Fibroblast of villous mesenchyme (primary cell): ENCODE measurements at regions not wholly inside any gene's neighbourhood (a gene's known extent, or its start where the extent isn't known, plus 50 kb on each side); places are given as distances from the start of the nearest gene placed in this dataset.
A peak's percentile ranks its signal among the peaks of the same experiment; 100 is the strongest.

Source experiments
- DNase-seq: peaks from one replicate; pipeline ENCODE4 v3.0.0-alpha.2; 2010; ENCODE audit warnings: low read depth
- H3K4me3 ChIP-seq: 2 replicates; pipeline ENCODE4 v1.5.1; 2011; ENCODE audit warnings: low read depth, mild to moderate bottlenecking, low read length
- CTCF ChIP-seq: IDR thresholded peaks from 2 replicates; pipeline ENCODE4 v1.5.1; 2012; ENCODE audit warnings: low read depth, mild to moderate bottlenecking, low read length; ENCODE audit not compliant: insufficient read depth

DNA sequence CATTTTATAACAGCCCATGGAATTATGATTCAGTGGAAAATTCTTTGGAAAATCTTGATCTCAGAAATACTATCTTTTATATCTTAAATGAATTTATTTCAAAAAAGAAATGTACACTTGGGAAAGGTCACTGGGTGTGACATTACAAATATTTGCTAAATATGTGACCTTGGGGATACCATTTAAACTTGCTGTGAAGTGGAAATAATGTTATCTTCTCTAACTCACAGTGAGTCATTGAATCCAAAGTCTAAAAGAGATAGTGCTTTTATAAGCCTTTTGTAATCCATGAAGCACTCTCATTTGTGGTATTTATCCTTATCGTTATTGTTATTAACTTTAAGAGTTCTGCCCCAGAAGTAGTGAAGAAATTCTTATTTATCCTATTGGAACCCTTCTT lies 289.8 kb upstream of the SEMA6D start:
- no peak for DNase-seq
- no peak overlapping the region for H3K4me3 ChIP-seq
- no peak for TF ChIP-seq CTCF

DNA sequence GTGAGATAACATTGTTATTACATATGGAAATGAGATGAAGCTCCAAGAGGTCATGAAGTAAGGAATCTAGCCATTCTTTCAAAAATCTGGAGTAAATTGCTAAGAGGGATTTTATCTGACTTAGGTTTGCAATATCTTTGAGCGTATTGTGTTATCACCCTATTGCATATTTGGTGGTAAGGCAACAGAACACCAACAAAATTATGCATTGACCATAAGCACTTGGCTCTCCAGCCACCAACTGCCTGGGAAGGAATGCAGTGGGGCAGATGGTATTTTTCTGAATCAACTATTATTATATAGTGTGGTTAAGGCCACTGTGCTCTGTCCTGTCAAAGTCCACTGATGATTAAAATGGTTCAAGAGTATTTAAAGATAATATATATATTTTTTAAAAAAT lies 287.9 kb upstream of the SEMA6D start:
- no peak for TF ChIP-seq CTCF
- H3K4me3 ChIP-seq, result no peak overlapping the region
- peak; percentile 34 for DNase-seq

DNA sequence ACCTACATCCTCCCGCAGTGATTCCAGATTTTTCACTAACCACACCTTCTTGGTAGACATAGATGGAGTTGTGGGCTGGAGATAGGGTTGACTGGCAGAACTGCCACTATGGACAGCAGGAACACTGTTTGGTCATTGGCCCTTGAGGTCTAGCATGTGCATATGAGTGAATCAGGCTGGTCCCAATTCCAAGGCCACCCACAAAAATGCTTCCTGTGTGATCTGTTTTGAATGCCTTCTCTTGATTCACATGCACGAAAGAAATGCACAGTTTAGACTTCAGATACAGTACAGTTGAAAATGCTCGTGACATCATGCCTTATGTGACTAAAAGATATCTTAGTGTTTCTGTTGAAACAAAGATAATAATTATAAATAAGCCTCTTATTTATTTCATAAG lies 285.8 kb upstream of the SEMA6D start:
- TF ChIP-seq CTCF, result no peak
- DNase-seq, result peak; percentile 63
- no peak overlapping the region for H3K4me3 ChIP-seq

- DNase-seq, result peak; percentile 57
- TF ChIP-seq CTCF, result no peak
Measured at GRCh38 chr15:47432826-47433225, 284.5 kb upstream of the SEMA6D start.

GRCh38 chr15:47434596-47434995 lies 282.7 kb upstream of the SEMA6D start:
- TF ChIP-seq CTCF, result no peak
- DNase-seq, result peak; percentile 32

More at GRCh38 chr15:47432826-47433225, 284.5 kb upstream of the SEMA6D start:
- H3K4me3 ChIP-seq, result no peak overlapping the region

DNA sequence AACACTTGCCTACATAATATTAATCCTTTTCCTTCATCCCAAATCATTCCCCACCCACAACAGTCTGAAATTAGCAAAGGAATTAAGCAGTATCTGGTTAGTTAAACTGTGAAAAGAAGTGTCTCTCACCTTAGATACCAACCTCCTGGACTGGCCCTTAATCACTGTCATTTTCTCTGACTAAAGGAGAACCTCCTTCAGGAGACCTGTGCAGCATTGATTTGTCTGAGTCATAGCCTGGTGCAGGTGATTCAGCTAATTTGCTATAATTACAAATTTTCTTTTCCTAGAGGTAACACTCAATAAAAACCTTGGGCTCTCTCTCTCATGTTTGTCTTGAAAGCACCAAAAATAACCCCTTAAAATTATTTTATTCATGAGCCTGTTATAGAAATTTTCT lies 279.8 kb upstream of the SEMA6D start:
- DNase-seq, result no peak
- no peak overlapping the region for H3K4me3 ChIP-seq
- TF ChIP-seq CTCF, result no peak

More at GRCh38 chr15:47434596-47434995, 282.7 kb upstream of the SEMA6D start:
- no peak overlapping the region for H3K4me3 ChIP-seq
